CD4-positive, CD25-positive, alpha-beta regulatory T cell (primary cell): ENCODE measurements at regions not wholly inside any gene's neighbourhood (a gene's known extent, or its start where the extent isn't known, plus 50 kb on each side); places are given as distances from the start of the nearest gene placed in this dataset.

Source experiments
- ATAC-seq, 2 donors: fragments of 150-1000 bp; cut with Tn5 transposase; one replicate each; pipeline ENCODE4 v1.10.0; 2021; ENCODE audit warnings: low read depth in 2 of 2, moderate number of reproducible peaks in 2 of 2, moderate library complexity in 1 of 2
- DNase-seq, 3 donors: peaks; one replicate each; pipeline versions ENCODE4 v3.0.0 to v3.0.0-alpha.2; 2012 to 2022; ENCODE audit warnings: mixed read lengths in 1 of 3
- H3K27ac ChIP-seq: one replicate; pipeline ENCODE4 v1.7.0; 2013; ENCODE audit warnings: mild to moderate bottlenecking, low read length; ENCODE audit not compliant: insufficient read depth, poor library complexity, severe bottlenecking
- H3K27me3 ChIP-seq: one replicate; pipeline ENCODE4 v1.7.0; 2013; ENCODE audit warnings: low read length; ENCODE audit not compliant: control insufficient read depth, insufficient read depth
- H3K36me3 ChIP-seq: one replicate; pipeline ENCODE4 v1.7.0; 2013; ENCODE audit warnings: mild to moderate bottlenecking, low read length, moderate library complexity; ENCODE audit not compliant: control insufficient read depth, insufficient read depth
- H3K4me1 ChIP-seq: 2 replicates; pipeline ENCODE4 v1.7.0; 2013; ENCODE audit warnings: mild to moderate bottlenecking, low read length; ENCODE audit not compliant: insufficient read depth, control insufficient read depth, poor library complexity, severe bottlenecking
- H3K4me3 ChIP-seq: one replicate; pipeline ENCODE4 v1.7.0; 2013; ENCODE audit warnings: low read depth, mild to moderate bottlenecking, low read length, moderate library complexity
- H3K9me3 ChIP-seq, 2 experiments: 1 replicate in 1 of 2; 2 replicates in 1 of 2; pipeline ENCODE4 v1.7.0; 2013; ENCODE audit warnings: low read length in 2 of 2, mild to moderate bottlenecking in 1 of 2, moderate library complexity in 1 of 2; ENCODE audit not compliant: control insufficient read depth in 2 of 2
- H3K27ac Mint-ChIP-seq, 3 donors: one replicate each; pipeline ENCODE4 v1.8.0; 2020 to 2022; ENCODE audit warnings: mild to moderate bottlenecking in 3 of 3, mixed read lengths in 3 of 3, moderate library complexity in 2 of 3
- H3K27me3 Mint-ChIP-seq: one replicate; pipeline ENCODE4 v1.8.0; 2022; ENCODE audit warnings: mild to moderate bottlenecking, mixed read lengths
- H3K36me3 Mint-ChIP-seq: one replicate; pipeline ENCODE4 v1.8.0; 2020; ENCODE audit warnings: mixed read lengths
- H3K4me1 Mint-ChIP-seq, 4 donors: one replicate each; pipeline ENCODE4 v1.8.0; 2020 to 2022; ENCODE audit warnings: mixed read lengths in 4 of 4, mild to moderate bottlenecking in 1 of 4
- H3K4me3 Mint-ChIP-seq, 4 donors: one replicate each; pipeline ENCODE4 v1.8.0; 2020 to 2022; ENCODE audit warnings: mild to moderate bottlenecking in 4 of 4, mixed read lengths in 4 of 4, moderate library complexity in 3 of 4
- H3K9me3 Mint-ChIP-seq, 7 donors: one replicate each; pipeline ENCODE4 v1.8.0; 2020 to 2022; ENCODE audit warnings: mixed read lengths in 7 of 7, mild to moderate bottlenecking in 3 of 7, moderate library complexity in 2 of 7

DNA sequence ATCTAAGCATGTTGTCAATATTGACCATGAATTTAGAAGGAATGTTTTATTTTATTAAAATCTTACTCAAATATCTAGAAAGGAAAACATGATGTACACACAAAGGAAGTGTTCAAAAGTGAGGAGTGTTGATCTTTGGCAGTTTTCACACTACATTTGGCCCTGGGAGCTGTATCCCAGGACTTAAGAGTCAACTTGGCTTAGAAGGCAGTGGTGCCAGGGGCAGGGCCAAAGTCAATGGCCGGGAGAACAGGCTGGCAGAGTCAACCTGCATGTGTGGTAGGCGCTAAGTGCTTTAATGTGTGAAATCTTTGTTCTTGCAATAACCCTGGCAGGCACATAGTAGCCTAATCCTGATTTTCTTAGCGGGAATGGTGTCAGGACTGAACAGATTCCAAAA is 228.4 kb downstream of the TENT4A start:
- Histone ChIP-seq H3K4me3 (no peak overlapping the region), H3K27me3 (peaks cover 2% of the 10 kb centered on the region), H3K36me3 (no peaks in the 10 kb centered on the region), H3K27ac (no peak overlapping the region), H3K9me3 (no peaks in the 10 kb centered on the region), H3K4me1 (no peaks in the 10 kb centered on the region)
- Mint-ChIP-seq H3K9me3 (peaks cover 0 to 8% (median 0%) of the 10 kb centered on the region in 7 donors), H3K27me3 (peaks cover 17% of the 10 kb centered on the region), H3K4me1 (peaks cover 0 to 2% (median 0%) of the 10 kb centered on the region in 4 donors), H3K4me3 (no peak overlapping the region), H3K36me3 (no peaks in the 10 kb centered on the region), H3K27ac (no peak overlapping the region)
- ATAC-seq: no peak
- no peak for DNase-seq

DNA sequence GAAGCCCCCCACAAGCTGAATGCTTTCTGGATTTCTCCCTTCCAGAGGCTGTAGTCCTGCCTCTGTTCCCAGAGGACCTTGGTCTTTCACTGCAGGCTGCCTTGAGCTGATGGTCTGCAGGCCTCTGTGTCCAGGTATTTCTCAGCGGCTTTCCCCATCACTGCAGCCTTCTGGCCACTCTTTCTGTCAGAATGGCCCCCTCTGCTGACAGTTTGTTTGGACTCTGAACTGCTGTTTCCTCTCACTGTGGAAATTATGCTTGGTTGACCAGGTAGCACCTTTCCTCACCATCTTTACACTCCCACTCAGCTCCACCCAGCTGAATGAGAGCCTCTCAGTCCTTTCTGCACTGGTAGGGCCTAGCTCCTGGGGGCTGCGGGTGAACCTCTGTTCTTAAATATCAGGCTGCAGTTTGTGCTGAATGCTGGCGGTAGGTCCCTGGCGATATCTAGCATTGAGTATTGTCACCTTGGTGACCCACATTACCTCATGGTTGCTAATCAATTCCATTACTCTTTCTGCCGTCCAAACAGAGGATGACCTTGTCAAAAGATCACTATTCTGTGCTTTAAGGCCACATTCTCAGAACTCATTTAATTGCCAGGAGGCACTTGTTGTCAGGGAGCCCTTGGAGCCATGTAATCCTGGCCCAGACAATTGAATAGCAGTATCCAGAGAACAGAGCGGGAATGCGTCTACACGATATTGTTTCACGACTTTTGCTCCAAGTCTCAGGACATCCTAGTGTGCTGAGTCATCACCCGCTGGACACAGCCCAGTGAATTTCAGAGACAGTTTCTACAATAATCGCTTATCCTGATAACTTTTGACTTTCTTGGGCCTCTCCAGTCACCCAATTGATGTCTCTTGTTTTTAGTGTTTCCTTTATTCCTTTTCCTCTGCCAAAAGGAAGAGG is 230.2 kb downstream of the TENT4A start:
- Histone ChIP-seq H3K4me1 (no peaks in the 10 kb centered on the region), H3K27ac (no peak overlapping the region), H3K27me3 (no peaks in the 10 kb centered on the region), H3K4me3 (no peak overlapping the region), H3K9me3 (no peaks in the 10 kb centered on the region), H3K36me3 (no peaks in the 10 kb centered on the region)
- H3K27ac Mint-ChIP-seq: no peak overlapping the region
- no peak overlapping the region for H3K4me3 Mint-ChIP-seq
- H3K4me1 Mint-ChIP-seq: no peaks in the 10 kb centered on the region
- peaks cover 16% of the 10 kb centered on the region for H3K27me3 Mint-ChIP-seq
- DNase-seq (no peak), ATAC-seq (no peak)
- peaks cover 0 to 8% (median 0%) of the 10 kb centered on the region in 7 donors for H3K9me3 Mint-ChIP-seq
- no peaks in the 10 kb centered on the region for H3K36me3 Mint-ChIP-seq

DNA sequence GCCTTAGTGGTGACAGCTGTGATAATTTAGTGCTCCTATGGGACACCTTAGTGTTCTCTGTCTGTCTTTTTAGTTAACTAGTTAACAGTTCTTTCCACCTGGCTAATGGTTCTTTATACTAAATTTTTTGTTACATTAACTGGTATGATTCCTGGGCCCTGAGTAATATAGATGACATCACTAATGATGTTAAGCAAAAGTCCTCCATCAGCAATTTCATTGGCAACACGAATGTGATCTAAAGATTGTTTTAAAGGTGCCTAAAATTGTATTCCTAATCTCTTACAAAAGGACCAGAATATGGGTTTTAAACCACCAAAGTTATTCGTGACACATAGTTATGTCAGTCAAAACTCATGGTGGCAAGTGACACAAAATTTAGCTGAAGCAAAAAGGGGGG is 235.3 kb downstream of the TENT4A start:
- Histone ChIP-seq H3K4me3 (no peak overlapping the region), H3K27ac (no peak overlapping the region), H3K27me3 (no peaks in the 10 kb centered on the region), H3K36me3 (no peaks in the 10 kb centered on the region), H3K9me3 (no peaks in the 10 kb centered on the region), H3K4me1 (no peaks in the 10 kb centered on the region)
- DNase-seq (no peak), ATAC-seq (no peak)
- Mint-ChIP-seq H3K27me3 (peaks cover 23% of the 10 kb centered on the region), H3K9me3 (peaks cover 0 to 3% (median 0%) of the 10 kb centered on the region in 7 donors), H3K36me3 (no peaks in the 10 kb centered on the region), H3K4me1 (no peaks in the 10 kb centered on the region), H3K27ac (no peak overlapping the region), H3K4me3 (peak overlapping the region in 1 of 4 donors; percentile 23)

DNA sequence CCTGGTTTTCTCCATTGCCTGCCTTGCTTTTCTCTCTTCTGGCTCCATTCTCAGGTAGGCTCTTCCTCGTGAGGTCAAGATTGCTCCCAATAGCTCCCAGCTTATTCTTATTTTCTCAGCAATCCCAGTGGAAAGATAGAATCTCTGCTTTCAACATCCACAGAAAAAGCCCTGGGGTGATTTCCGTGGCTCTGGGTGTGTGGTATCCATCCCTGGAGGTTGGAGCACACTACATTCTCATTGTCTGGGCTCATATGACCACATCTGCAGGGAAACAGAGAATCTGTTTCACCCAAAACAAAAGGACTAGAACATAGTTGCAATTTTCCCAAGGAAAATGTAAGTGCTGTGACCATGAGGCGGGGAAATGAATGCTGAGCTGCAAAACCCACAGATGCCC is 236.0 kb downstream of the TENT4A start:
- Mint-ChIP-seq H3K27ac (no peak overlapping the region), H3K27me3 (peaks cover 29% of the 10 kb centered on the region), H3K4me3 (no peak overlapping the region), H3K9me3 (peaks cover 0 to 5% (median 0%) of the 10 kb centered on the region in 7 donors), H3K36me3 (no peaks in the 10 kb centered on the region), H3K4me1 (no peaks in the 10 kb centered on the region)
- H3K27ac ChIP-seq: no peak overlapping the region
- no peaks in the 10 kb centered on the region for H3K36me3 ChIP-seq
- no peaks in the 10 kb centered on the region for H3K4me1 ChIP-seq
- no peak for ATAC-seq
- no peak for DNase-seq
- no peaks in the 10 kb centered on the region for H3K9me3 ChIP-seq
- no peaks in the 10 kb centered on the region for H3K27me3 ChIP-seq
- no peak overlapping the region for H3K4me3 ChIP-seq

GRCh38 chr5:6950250-6950649 is 237.0 kb downstream of the TENT4A start:
- H3K4me3 ChIP-seq: no peak overlapping the region
- no peaks in the 10 kb centered on the region for H3K4me1 ChIP-seq
- no peak overlapping the region for H3K27ac ChIP-seq
- DNase-seq (no peak), ATAC-seq (no peak)
- H3K36me3 ChIP-seq: no peaks in the 10 kb centered on the region
- Mint-ChIP-seq H3K4me3 (no peak overlapping the region), H3K27me3 (peaks cover 31% of the 10 kb centered on the region), H3K9me3 (peaks cover 0 to 7% (median 2%) of the 10 kb centered on the region in 7 donors), H3K27ac (no peak overlapping the region), H3K36me3 (no peaks in the 10 kb centered on the region), H3K4me1 (no peaks in the 10 kb centered on the region)
- H3K9me3 ChIP-seq: no peaks in the 10 kb centered on the region
- H3K27me3 ChIP-seq: no peaks in the 10 kb centered on the region

DNA sequence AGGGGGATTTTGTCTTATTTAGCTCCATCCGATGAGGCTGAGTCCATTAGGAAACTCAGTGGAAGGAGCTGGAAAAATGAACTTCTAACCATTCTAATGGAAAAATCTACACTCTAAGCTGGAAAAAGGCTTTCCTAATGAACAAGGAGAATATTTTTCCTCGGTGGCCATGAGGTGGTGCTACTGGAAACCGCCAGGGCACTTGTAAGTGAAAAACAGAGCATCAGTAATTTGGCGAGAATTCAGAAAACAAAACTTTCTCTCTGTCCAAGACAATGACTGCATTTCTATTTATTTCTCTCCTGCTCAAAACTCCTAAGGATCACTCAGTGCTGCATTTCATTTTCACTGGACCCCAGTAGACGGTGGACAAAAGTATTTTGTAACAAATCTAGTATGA is 237.6 kb downstream of the TENT4A start:
- H3K4me3 Mint-ChIP-seq: no peak overlapping the region
- H3K27me3 Mint-ChIP-seq: peaks cover 29% of the 10 kb centered on the region
- ATAC-seq: no peak

DNA sequence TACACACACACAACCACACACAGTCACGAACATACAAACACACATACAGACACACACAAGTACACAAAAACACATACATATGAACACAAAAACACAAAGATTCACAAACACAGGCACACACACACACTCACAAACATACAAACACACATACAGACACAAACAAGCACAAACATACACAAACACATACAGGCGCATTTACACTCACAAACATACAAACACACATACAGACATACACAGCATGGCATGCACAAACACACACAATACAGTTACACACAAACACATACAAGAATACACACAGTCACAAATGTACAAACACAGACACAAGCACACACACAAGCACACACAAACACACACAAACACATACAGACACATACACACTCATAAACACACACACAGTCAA is 247.9 kb downstream of the TENT4A start:
- H3K9me3 Mint-ChIP-seq: peaks cover 0 to 8% (median 5%) of the 10 kb centered on the region in 7 donors
- Histone ChIP-seq H3K27me3 (no peaks in the 10 kb centered on the region), H3K36me3 (no peaks in the 10 kb centered on the region), H3K9me3 (no peaks in the 10 kb centered on the region), H3K4me1 (no peaks in the 10 kb centered on the region), H3K27ac (no peak overlapping the region), H3K4me3 (no peak overlapping the region)
- H3K27me3 Mint-ChIP-seq: peaks cover 6% of the 10 kb centered on the region
- no peak for DNase-seq
- H3K27ac Mint-ChIP-seq: no peak overlapping the region
- ATAC-seq: no peak
- no peak overlapping the region for H3K4me3 Mint-ChIP-seq
- no peaks in the 10 kb centered on the region for H3K36me3 Mint-ChIP-seq
- H3K4me1 Mint-ChIP-seq: no peaks in the 10 kb centered on the region

More for the DNA sequence above, 237.6 kb downstream of the TENT4A start:
- Histone ChIP-seq H3K4me1 (no peaks in the 10 kb centered on the region), H3K27me3 (no peaks in the 10 kb centered on the region), H3K36me3 (no peaks in the 10 kb centered on the region), H3K9me3 (no peaks in the 10 kb centered on the region), H3K4me3 (no peak overlapping the region), H3K27ac (no peak overlapping the region)
- Mint-ChIP-seq H3K36me3 (no peaks in the 10 kb centered on the region), H3K9me3 (peaks cover 0 to 7% (median 2%) of the 10 kb centered on the region in 7 donors), H3K27ac (no peak overlapping the region), H3K4me1 (no peaks in the 10 kb centered on the region)
- no peak for DNase-seq
